H9 (cell line): ENCODE measurements at regions not wholly inside any gene's neighbourhood (a gene's known extent, or its start where the extent isn't known, plus 50 kb on each side); places are given as distances from the start of the nearest gene placed in this dataset.

Source experiments
- DNase-seq: peaks from one replicate; pipeline ENCODE4 v3.0.0-alpha.2; 2017
- H2AFZ ChIP-seq: one replicate; pipeline ENCODE4 v1.6.1; 2013; ENCODE audit warnings: mild to moderate bottlenecking, low read length, control low read depth, moderate library complexity
- H2AK5ac ChIP-seq: 2 replicates; pipeline ENCODE4 v1.6.1; 2013; ENCODE audit warnings: low read length, control low read depth, mixed read lengths; ENCODE audit not compliant: insufficient read length
- H2BK120ac ChIP-seq: one replicate; pipeline ENCODE4 v1.6.1; 2013; ENCODE audit warnings: low read depth, mild to moderate bottlenecking, low read length, control low read depth, inconsistent platforms; ENCODE audit not compliant: poor library complexity, severe bottlenecking
- H2BK12ac ChIP-seq: 2 replicates; pipeline ENCODE4 v1.6.1; 2013; ENCODE audit warnings: low read length, control low read depth, mixed read lengths, low read depth; ENCODE audit not compliant: insufficient read length
- H2BK15ac ChIP-seq: 2 replicates; pipeline ENCODE4 v1.6.1; 2013; ENCODE audit warnings: low read depth, low read length, control low read depth
- H2BK20ac ChIP-seq: one replicate; pipeline ENCODE4 v1.6.1; 2013; ENCODE audit warnings: low read depth, mild to moderate bottlenecking, low read length, control low read depth, inconsistent platforms; ENCODE audit not compliant: poor library complexity, severe bottlenecking
- H2BK5ac ChIP-seq: 2 replicates; pipeline ENCODE4 v1.6.1; 2013; ENCODE audit warnings: low read length, control low read depth, mixed read lengths; ENCODE audit not compliant: insufficient read length
- H3K14ac ChIP-seq: 2 replicates; pipeline ENCODE4 v1.6.1; 2013; ENCODE audit warnings: low read length, control low read depth; ENCODE audit not compliant: insufficient read depth
- H3K18ac ChIP-seq: 2 replicates; pipeline ENCODE4 v1.6.1; 2013; ENCODE audit warnings: low read depth, mild to moderate bottlenecking, mixed read lengths, low read length, control low read depth; ENCODE audit not compliant: insufficient read length
- H3K23ac ChIP-seq: 2 replicates; pipeline ENCODE4 v1.6.1; 2013; ENCODE audit warnings: low read length, control low read depth, mixed read lengths, low read depth; ENCODE audit not compliant: insufficient read length
- H3K23me2 ChIP-seq: 2 replicates; pipeline ENCODE4 v1.6.1; 2013; ENCODE audit warnings: low read depth, mild to moderate bottlenecking, mixed read lengths, low read length, control low read depth; ENCODE audit not compliant: insufficient read length, poor library complexity, severe bottlenecking
- H3K27ac ChIP-seq: 2 replicates; pipeline ENCODE4 v1.5.1; 2013; ENCODE audit warnings: low read length, control low read depth, mixed read lengths, low read depth; ENCODE audit not compliant: insufficient read length
- H3K27me3 ChIP-seq: 2 replicates; pipeline ENCODE4 v1.6.1; 2013; ENCODE audit warnings: low read length, control low read depth, inconsistent platforms; ENCODE audit not compliant: insufficient read depth
- H3K4ac ChIP-seq: 2 replicates; pipeline ENCODE4 v1.6.1; 2013; ENCODE audit warnings: low read depth, mild to moderate bottlenecking, control low read depth, inconsistent platforms, low read length, moderate library complexity
- H3K4me1 ChIP-seq: 2 replicates; pipeline ENCODE4 v1.6.1; 2013; ENCODE audit warnings: low read length, control low read depth, inconsistent platforms; ENCODE audit not compliant: insufficient read depth
- H3K4me2 ChIP-seq: 2 replicates; pipeline ENCODE4 v1.6.1; 2013; ENCODE audit warnings: low read length, control low read depth, mixed read lengths; ENCODE audit not compliant: insufficient read length, insufficient read depth
- H3K56ac ChIP-seq: 2 replicates; pipeline ENCODE4 v1.6.1; 2013; ENCODE audit warnings: low read depth, mild to moderate bottlenecking, mixed read lengths, low read length, control low read depth; ENCODE audit not compliant: insufficient read length
- H3K79me1 ChIP-seq: 2 replicates; pipeline ENCODE4 v1.6.1; 2013; ENCODE audit warnings: low read depth, mild to moderate bottlenecking, moderate library complexity, low read length, control low read depth, inconsistent platforms; ENCODE audit not compliant: insufficient read depth, poor library complexity, severe bottlenecking
- H3K79me2 ChIP-seq: 2 replicates; pipeline ENCODE4 v1.6.1; 2013; ENCODE audit warnings: low read length, control low read depth, inconsistent platforms; ENCODE audit not compliant: insufficient read depth
- H3K9ac ChIP-seq: 2 replicates; pipeline ENCODE4 v1.6.1; 2013; ENCODE audit warnings: low read length, control low read depth, mixed read lengths; ENCODE audit not compliant: insufficient read length; ENCODE audit errors: extremely low read depth
- H3K9me3 ChIP-seq: one replicate; pipeline ENCODE4 v1.6.1; 2013; ENCODE audit warnings: low read depth, low read length, inconsistent platforms; ENCODE audit not compliant: control insufficient read depth
- H3T11ph ChIP-seq: one replicate; pipeline ENCODE4 v1.6.1; 2013; ENCODE audit warnings: mild to moderate bottlenecking, low read length, control low read depth, inconsistent platforms
- H4K20me1 ChIP-seq: one replicate; pipeline ENCODE4 v1.6.1; 2013; ENCODE audit not compliant: control insufficient read depth, insufficient read length, insufficient read depth
- H4K5ac ChIP-seq: 2 replicates; pipeline ENCODE4 v1.6.1; 2013; ENCODE audit warnings: low read depth, mild to moderate bottlenecking, mixed read lengths, low read length, control low read depth; ENCODE audit not compliant: insufficient read length
- H4K8ac ChIP-seq: replicated peaks from 2 replicates; pipeline ENCODE4 v1.6.1; 2013; ENCODE audit warnings: low read length, control low read depth, mixed read lengths, low read depth; ENCODE audit not compliant: insufficient read length
- H4K91ac ChIP-seq: 2 replicates; pipeline ENCODE4 v1.6.1; 2013; ENCODE audit warnings: low read depth, mild to moderate bottlenecking, moderate library complexity, mixed read lengths, low read length, control low read depth; ENCODE audit not compliant: insufficient read length
- H3K27ac Mint-ChIP-seq, 3 experiments: 2 replicates in 2 of 3; 3 replicates in 1 of 3; pipeline ENCODE4 v1.8.0; 2020 to 2021; ENCODE audit warnings: mixed read lengths in 3 of 3, mild to moderate bottlenecking in 1 of 3, moderate library complexity in 1 of 3
- H3K27me3 Mint-ChIP-seq: 2 replicates; pipeline ENCODE4 v1.8.0; 2021; ENCODE audit warnings: low read depth, mild to moderate bottlenecking, moderate library complexity, mixed read lengths
- H3K36me3 Mint-ChIP-seq, 3 experiments: 2 replicates in 2 of 3; 3 replicates in 1 of 3; pipeline ENCODE4 v1.8.0; 2020 to 2021; ENCODE audit warnings: low read depth in 3 of 3, mixed read lengths in 3 of 3; ENCODE audit not compliant: insufficient read depth in 1 of 3
- H3K4me1 Mint-ChIP-seq, 2 experiments: 2 replicates each; pipeline ENCODE4 v1.8.0; 2020; ENCODE audit warnings: mixed read lengths in 2 of 2
- H3K4me3 Mint-ChIP-seq, 2 experiments: 2 replicates in 1 of 2; 3 replicates in 1 of 2; pipeline ENCODE4 v1.8.0; 2020 to 2021; ENCODE audit warnings: mild to moderate bottlenecking in 2 of 2, mixed read lengths in 2 of 2, moderate library complexity in 1 of 2
- H3K9me3 Mint-ChIP-seq, 2 experiments: 2 replicates in 1 of 2; 3 replicates in 1 of 2; pipeline ENCODE4 v1.8.0; 2020; ENCODE audit warnings: mild to moderate bottlenecking in 2 of 2, mixed read lengths in 2 of 2, moderate library complexity in 1 of 2
- CTCF ChIP-seq: fragments of 200-600 bp; sonication (generic); conservative IDR thresholded peaks from 3 replicates; pipeline ENCODE4 v1.8.0; 2021; ENCODE audit warnings: antibody characterized with exemption, mild to moderate bottlenecking
- WGBS: extraction: QIAGEN DNeasy Blood & Tissue Kit; methylation state at CpG from one replicate; pipeline ENCODE4 v1.1.7; 2013; ENCODE audit warnings: missing lambda C conversion rate, low lambda C conversion rate, mixed read lengths; ENCODE audit not compliant: insufficient read length; ENCODE audit errors: extremely low coverage; 5-methylcytosine and 5-hydroxymethylcytosine counted together

GRCh38 chr5:51452562-51452961, 69.3 kb downstream of the ISL1 start:
- H3T11ph ChIP-seq: no peak overlapping the region
- no peaks in the 10 kb centered on the region for H3K79me2 ChIP-seq
- peaks cover 5 to 6% of the 10 kb centered on the region in 2 experiments for H3K4me1 Mint-ChIP-seq
- H2BK5ac ChIP-seq: no peak overlapping the region
- H3K9ac ChIP-seq: no peak overlapping the region
- no peak overlapping the region for H4K5ac ChIP-seq
- H3K79me1 ChIP-seq: no peaks in the 10 kb centered on the region
- no peak overlapping the region for H4K91ac ChIP-seq
- H3K27ac ChIP-seq: no peak overlapping the region
- no peak overlapping the region for H2BK20ac ChIP-seq
- H3K36me3 Mint-ChIP-seq: peaks cover 0 to 2% (median 0%) of the 10 kb centered on the region in 3 experiments; a peak in 3 of 7 replicates
- H3K27me3 ChIP-seq: no peaks in the 10 kb centered on the region
- no peak overlapping the region for H2AFZ ChIP-seq
- H4K20me1 ChIP-seq: no peaks in the 10 kb centered on the region
- H3K27ac Mint-ChIP-seq: no peak overlapping the region
- no peaks in the 10 kb centered on the region for H3K9me3 ChIP-seq
- no peak overlapping the region for H3K4ac ChIP-seq
- H3K14ac ChIP-seq: no peak overlapping the region
- no peak overlapping the region; the same call in 1 of the 2 replicates for H2BK15ac ChIP-seq
- no peak overlapping the region for H2BK120ac ChIP-seq
- peaks cover 0 to 1% of the 10 kb centered on the region in 2 experiments; a peak in 1 of 5 replicates for H3K9me3 Mint-ChIP-seq
- no CpG with 5 or more reads among the region's 3 CpGs for WGBS
- no peaks in the 10 kb centered on the region for H3K23me2 ChIP-seq
- no peak overlapping the region for H3K4me3 Mint-ChIP-seq
- H3K56ac ChIP-seq: no peak overlapping the region
- H3K4me1 ChIP-seq: no peaks in the 10 kb centered on the region
- H3K27me3 Mint-ChIP-seq: no peaks in the 10 kb centered on the region
- H3K23ac ChIP-seq: no peak overlapping the region
- H3K18ac ChIP-seq: no peak overlapping the region
- no peak for TF ChIP-seq CTCF
- H2AK5ac ChIP-seq: no peak overlapping the region
- H4K8ac ChIP-seq: no peak overlapping the region
- H3K4me2 ChIP-seq: no peak overlapping the region
- no peak for DNase-seq
- H2BK12ac ChIP-seq: no peak overlapping the region
